Right lobe of liver (tissue), 6 donors: ENCODE measurements at regions not wholly inside any gene's neighbourhood (a gene's known extent, or its start where the extent isn't known, plus 50 kb on each side); places are given as distances from the start of the nearest gene placed in this dataset.

Experiments
- ATAC-seq, 4 donors: fragments of 200-7000 bp; cut with Tn5 transposase; one replicate each; pipeline ENCODE4 v1.9.1; 2020; ENCODE audit warnings: mild to moderate bottlenecking in 4 of 4, moderate library complexity in 4 of 4
- DNase-seq, 3 donors: peaks; one replicate each; pipeline ENCODE4 v3.0.0-alpha.2; 2020
- H3K27ac ChIP-seq, 3 donors: fragments of 200-600 bp; one replicate each; pipeline ENCODE4 v1.8.0; 2022
- H3K27me3 ChIP-seq, 2 donors: fragments of 200-600 bp; one replicate each; pipeline ENCODE4 v1.8.0; 2022
- H3K36me3 ChIP-seq, 4 donors: fragments of 200-600 bp; sonication (generic) in 1 of 4; one replicate each; pipeline versions ENCODE4 v1.5.1 to v1.8.0; 2017 to 2022; ENCODE audit warnings: control low read depth in 1 of 4
- H3K4me1 ChIP-seq, 4 donors: fragments of 200-600 bp; sonication (generic) in 1 of 4; one replicate each; pipeline versions ENCODE4 v1.5.1 to v1.8.0; 2017 to 2022; ENCODE audit warnings: control low read depth in 1 of 4
- H3K4me3 ChIP-seq, 3 donors: fragments of 200-600 bp; one replicate each; pipeline ENCODE4 v1.8.0; 2022
- H3K9me3 ChIP-seq, 4 donors: fragments of 200-600 bp; sonication (generic) in 1 of 4; one replicate each; pipeline versions ENCODE4 v1.5.1 to v1.8.0; 2017 to 2022; ENCODE audit warnings: control low read depth in 1 of 4
- CTCF ChIP-seq, 4 donors: fragments of 200-600 bp in 3 of 4; fragments of 450-650 bp in 1 of 4; IDR thresholded peaks; one replicate each; pipeline versions ENCODE4 v1.5.1 to v1.8.0; 2016 to 2022; ENCODE audit warnings: antibody characterized with exemption in 4 of 4, mild to moderate bottlenecking in 2 of 4
- POLR2A ChIP-seq: fragments of 450-650 bp; IDR thresholded peaks from one replicate; pipeline ENCODE4 v1.6.1; 2017; ENCODE audit warnings: antibody characterized with exemption, mild to moderate bottlenecking
- WGBS: methylation state at CpG from one replicate; pipeline ENCODE4 v1.1.6; 2018; ENCODE audit warnings: low coverage, low lambda C conversion rate; ENCODE audit not compliant: insufficient coverage; ENCODE audit errors: missing lambda C conversion rate; 5-methylcytosine and 5-hydroxymethylcytosine counted together
- intact Hi-C, 2 donors: fragments of 100-400 bp; cut with DNase I; formaldehyde crosslinking; loops; one replicate each; pipeline versions ENCODE4 v1.11.2 to v1.14.1; 2022
- donor health status: DM: no; HTN: yes; CAD: no.
- donor health status: DM: no; HTN: no; CAD: no.
- donor health status: DM: no; HTN: no; CAD: no.
- donor health status: DM: no; HTN: yes; CAD: no.
- donor health status: DM: no; HTN: yes; CAD: no.

DNA sequence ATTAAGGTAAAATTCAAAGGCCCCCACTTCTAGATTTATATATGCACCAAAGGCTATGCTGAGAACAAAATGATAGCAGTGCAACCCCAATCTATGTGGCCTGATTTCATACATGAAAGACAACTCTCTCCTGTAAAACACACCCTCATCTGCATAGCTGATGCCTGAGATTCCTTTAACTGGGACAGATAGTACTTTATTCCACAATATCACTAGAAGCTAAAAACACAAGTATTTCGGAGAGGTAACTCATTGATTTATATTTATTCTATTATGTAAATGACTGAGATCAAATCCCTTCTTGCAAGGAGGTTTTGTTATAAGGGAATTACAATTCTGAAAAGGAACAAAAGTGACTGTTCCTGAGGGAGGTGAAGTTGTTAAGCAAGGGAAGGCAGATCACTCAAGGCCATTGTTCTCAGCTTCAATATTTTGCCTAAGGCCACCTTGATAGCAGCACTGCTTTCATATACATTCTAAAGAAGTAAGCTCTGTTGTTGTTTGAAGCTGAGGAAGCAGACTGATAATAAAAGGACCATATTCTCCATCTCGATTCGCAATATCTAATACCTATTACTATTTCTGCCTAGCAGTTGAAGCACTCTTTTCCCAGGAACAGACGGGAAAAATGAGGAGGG, 471.0 kb upstream of the CDH7 start:
- DNase-seq (no peak), ATAC-seq (no peak)
- WGBS: 47% methylated on average over 4 of the region's 4 CpGs
- Histone ChIP-seq H3K36me3 (no peaks in the 10 kb centered on the region), H3K27ac (no peak overlapping the region), H3K9me3 (no peaks in the 10 kb centered on the region), H3K27me3 (no peaks in the 10 kb centered on the region), H3K4me3 (no peak overlapping the region), H3K4me1 (no peaks in the 10 kb centered on the region)
- intact Hi-C loops: no loop called here
- TF ChIP-seq POLR2A (no peak), CTCF (IDR thresholded peaks at IDR 0.05) (no peak)

DNA sequence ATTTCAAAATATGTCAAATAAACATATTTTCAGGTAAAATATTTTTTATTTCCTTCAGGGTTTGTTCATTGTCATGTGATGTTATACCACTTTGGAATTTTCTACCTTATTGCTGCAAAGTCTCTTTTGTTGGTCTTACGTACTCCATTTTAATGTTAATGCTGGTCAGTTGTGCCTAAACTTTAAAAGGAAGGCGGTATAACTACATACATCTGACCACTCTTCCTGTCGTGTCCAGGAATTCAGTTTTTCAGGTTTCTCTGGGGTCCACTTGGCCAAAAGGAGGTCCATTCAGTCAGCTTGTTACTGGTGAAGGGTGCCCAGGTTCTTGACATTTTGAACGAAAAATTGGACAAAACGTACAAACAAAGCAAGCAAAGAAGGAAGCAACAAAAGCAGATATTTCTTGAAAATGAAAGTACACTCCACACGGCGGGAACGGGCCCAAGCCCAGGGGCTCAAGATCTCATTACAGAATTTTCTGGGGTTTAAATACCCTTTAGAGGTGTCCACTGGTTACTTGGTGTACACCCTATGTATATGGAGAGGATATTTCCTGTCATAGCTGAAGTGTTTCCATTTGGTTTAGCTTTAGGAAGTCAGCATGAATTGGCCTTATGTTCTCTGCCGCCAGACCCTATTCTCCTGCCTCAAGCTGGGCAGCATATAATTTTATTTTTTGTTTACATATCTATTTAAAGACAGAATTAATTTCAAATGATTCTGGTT, 471.7 kb upstream of the CDH7 start:
- TF ChIP-seq POLR2A: no peak
- TF ChIP-seq CTCF (IDR thresholded peaks at IDR 0.05): no peak
- no peaks in the 10 kb centered on the region for H3K4me1 ChIP-seq
- intact Hi-C loops: no loop called here
- no peaks in the 10 kb centered on the region for H3K9me3 ChIP-seq
- no peak overlapping the region for H3K4me3 ChIP-seq
- ATAC-seq (no peak), DNase-seq (no peak)
- no peaks in the 10 kb centered on the region for H3K27me3 ChIP-seq
- H3K27ac ChIP-seq: no peak overlapping the region
- no peaks in the 10 kb centered on the region for H3K36me3 ChIP-seq
- WGBS: 65% methylated on average over 9 of the region's 9 CpGs

- WGBS: 36% methylated on average over 1 of the region's 1 CpG
- Histone ChIP-seq H3K36me3 (no peaks in the 10 kb centered on the region), H3K27me3 (no peaks in the 10 kb centered on the region), H3K9me3 (no peaks in the 10 kb centered on the region), H3K4me3 (no peak overlapping the region), H3K4me1 (no peaks in the 10 kb centered on the region), H3K27ac (no peak overlapping the region)
- intact Hi-C loops: no loop called here
- no peak for ATAC-seq
- TF ChIP-seq POLR2A (no peak), CTCF (IDR thresholded peaks at IDR 0.05) (no peak)
- DNase-seq: no peak
Measured at GRCh38 chr18:65269375-65269774, 481.4 kb upstream of the CDH7 start.

GRCh38 chr18:65265761-65266160, 485.1 kb upstream of the CDH7 start:
- 70% methylated on average over 1 of the region's 1 CpG for WGBS

More at GRCh38 chr18:65265761-65266160, 485.1 kb upstream of the CDH7 start:
- no peak overlapping the region for H3K4me3 ChIP-seq
- H3K27ac ChIP-seq: no peak overlapping the region
- no peaks in the 10 kb centered on the region for H3K27me3 ChIP-seq
- no peak for DNase-seq
- TF ChIP-seq CTCF (IDR thresholded peaks at IDR 0.05) (no peak), POLR2A (no peak)
- ATAC-seq: no peak
- no peaks in the 10 kb centered on the region for H3K4me1 ChIP-seq
- H3K9me3 ChIP-seq: no peaks in the 10 kb centered on the region
- H3K36me3 ChIP-seq: no peaks in the 10 kb centered on the region
- intact Hi-C loops: no loop called here
